ENCODE measurements at regions not wholly inside any gene's neighbourhood (a gene's known extent, or its start where the extent isn't known, plus 50 kb on each side); places are given as distances from the start of the nearest gene placed in this dataset.

DNA sequence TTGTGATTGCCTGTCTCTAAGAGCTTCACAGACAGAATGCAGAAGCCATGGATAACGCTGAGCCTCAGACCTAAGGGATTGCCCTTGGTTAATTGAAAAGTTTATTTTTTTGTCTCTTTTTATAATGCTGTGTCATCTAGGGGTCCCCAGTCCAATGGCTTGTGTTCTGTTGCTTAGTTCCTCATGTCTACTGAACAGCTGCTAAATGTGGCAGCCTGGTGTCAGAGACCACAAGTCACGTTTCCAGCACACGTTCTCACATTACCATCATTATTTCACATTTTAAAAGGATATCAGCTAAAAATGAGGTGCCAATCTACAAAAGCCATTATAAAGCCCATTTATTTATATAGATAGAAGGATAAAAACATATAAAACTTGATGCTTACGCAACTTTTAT is 1362.0 kb downstream of the PCDH9 start:
- no peak for DNase-seq

DNA sequence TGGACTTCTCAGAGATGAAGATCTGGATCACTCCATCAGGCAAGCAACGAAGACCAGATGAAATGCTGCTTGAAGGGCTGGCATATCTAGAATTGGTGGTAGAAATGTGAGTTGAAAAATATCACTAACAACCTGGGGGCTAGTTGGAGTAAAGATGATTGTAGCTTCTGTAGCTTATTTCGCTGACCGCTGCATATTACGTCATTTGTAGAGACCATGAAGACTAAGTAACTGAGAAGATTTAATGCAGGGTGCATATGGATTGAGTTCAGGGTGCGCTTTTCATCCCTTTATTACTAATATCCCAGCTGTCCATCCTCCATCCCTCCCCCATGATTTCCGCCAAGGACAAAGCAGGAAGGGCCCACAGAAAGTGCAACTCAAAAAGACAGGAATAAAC is 1364.0 kb downstream of the PCDH9 start:
- DNase-seq = no peak

DNA sequence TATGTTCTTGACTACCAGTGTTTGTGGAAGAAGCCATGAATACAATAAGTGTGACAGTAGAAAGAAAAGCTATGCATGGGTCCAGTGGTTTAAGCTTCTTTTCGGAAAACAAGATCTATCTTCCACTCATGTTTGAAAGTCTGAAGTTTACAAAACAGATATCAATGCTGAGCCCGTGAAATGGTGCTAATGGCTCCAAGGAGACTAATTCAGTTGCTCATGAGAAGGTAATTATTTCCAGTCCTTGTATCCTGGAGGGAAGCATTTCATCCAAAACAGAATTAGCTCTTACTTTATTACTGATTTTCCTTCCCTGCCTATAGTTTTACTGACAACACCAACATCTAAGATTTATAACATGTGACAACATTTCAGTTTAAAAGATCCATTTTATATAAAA is 1364.9 kb downstream of the PCDH9 start:
- DNase-seq = no peak

DNA sequence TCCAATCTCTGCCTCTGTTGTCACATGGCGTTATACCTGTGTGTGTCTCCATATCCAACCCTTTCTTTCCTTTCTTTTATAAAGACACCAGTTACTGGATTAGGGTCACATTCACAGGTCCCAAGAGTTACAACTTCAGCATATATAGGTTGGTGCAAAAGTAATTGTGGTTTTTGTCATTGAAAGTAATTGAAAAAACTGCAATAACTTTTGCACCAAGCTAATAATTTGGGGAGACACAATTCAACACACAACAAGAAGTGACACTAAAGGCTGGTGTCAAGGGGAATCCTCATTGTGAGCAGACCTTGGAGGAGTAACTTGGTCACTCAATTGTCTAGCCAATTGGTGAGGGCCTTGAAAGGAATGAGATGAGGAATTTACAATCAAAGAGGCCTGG is 1366.1 kb downstream of the PCDH9 start:
- DNase-seq = no peak

DNA sequence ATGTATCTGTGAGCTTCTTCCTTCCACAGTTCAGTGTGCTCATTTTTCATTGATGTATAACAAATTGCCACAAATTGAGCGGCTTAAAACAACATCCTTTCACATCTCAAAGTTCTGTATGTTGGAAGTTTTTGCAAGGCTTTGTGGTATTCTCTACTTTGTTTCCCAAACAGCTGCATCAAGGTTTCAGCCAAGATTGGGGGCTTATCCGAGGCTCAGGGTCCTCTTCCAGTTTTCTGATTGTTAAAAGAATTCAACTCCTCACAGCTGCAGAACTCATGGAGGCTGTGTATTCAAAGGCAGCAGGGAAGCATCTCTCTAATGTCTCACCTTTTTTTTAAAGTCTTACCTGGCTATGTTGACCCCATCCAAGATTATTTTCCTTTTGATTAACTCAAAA is 1369.8 kb downstream of the PCDH9 start:
- DNase-seq = no peak

DNA sequence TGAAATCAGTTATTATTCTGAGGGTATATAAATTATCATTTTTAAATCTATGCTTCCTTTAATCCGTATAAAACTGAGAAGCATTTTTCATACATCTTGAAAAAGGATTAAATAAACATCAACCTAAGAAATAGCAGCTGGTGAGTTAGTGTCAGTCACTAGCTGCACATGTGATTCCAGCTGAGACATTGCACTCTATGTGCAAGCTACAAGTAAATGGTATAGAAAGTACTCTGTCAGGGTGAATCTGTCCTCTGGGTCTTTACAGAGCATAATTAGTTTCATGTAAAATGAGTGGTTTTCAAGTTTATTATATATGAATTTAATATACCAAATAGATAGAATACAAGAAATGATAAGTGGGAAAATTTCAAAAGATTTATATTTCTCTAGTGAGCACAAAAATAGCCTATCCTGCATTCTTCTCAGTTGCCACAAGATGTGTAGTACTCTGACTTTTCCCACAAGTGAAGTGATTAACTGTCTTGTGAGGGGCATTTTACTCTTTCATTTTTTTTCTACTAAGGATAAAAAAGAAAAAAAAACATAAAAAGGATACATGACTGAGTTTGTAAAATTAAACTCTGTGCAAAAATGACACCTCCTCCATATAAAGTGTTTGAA is 1372.1 kb downstream of the PCDH9 start:
- DNase-seq = no peak

DNA sequence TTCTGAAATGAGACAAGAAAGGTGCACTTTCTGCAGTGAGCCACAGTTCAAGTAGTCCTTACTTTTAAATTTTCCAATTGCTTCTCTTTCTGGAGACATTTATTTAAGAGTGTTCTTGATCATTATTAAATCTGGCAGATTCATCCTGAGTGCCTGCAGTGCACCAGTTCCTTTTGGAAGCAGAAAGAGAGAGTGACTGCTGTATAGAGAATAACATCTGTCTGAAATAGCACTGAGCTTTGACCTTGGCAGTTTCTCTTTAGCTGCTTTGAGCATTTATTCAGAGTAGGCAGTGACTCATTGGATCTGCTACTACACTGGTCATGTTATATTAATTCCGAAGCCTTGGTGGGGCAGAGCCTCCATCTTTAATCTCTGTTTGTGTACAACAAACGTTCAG is 1373.7 kb downstream of the PCDH9 start:
- no peak for DNase-seq

DNA sequence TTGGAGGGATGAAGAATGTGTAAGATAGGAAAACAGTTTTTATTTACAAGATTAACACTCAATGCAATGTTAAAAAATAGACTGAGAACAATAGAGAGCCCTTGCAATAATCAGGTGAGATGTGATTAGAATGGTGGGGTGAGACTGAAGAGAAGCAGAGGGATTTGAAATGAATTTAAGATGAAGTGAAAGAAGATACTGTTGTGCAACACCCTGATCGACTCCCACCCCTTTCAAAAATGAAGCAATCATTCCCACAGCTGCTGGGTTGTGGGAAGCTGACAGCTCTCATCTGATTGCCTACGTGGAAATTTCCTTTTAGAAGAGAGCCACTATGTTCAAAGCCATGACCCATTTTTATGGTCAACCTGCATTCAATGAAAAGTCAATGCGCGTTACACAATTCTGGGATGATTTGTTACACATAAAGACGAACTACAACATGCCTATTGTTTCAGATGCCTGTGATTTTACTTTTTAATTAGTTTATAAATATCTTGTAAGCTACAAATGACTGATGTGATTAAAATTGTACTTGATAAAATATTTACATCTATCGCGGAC is 1374.8 kb downstream of the PCDH9 start:
- DNase-seq = no peak

DNA sequence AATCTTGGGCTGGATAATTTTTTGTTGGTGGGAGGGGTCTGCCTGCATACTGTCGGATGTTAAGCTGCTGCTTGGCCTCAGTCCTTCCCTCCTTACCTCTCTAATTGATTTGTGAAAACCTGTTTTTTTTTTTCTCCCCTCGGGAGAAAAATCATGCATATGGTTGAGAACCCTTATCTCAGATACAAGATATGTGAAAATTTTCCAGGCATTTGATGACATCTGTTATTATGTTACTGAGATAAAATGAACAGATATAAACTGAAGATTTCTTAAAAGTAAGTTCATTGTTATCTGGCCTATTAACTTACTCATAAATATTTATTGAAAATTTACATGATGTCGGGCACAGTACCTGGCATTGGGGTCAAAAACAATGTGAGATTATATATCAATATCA is 1375.7 kb downstream of the PCDH9 start:
- no peak for DNase-seq

DNA sequence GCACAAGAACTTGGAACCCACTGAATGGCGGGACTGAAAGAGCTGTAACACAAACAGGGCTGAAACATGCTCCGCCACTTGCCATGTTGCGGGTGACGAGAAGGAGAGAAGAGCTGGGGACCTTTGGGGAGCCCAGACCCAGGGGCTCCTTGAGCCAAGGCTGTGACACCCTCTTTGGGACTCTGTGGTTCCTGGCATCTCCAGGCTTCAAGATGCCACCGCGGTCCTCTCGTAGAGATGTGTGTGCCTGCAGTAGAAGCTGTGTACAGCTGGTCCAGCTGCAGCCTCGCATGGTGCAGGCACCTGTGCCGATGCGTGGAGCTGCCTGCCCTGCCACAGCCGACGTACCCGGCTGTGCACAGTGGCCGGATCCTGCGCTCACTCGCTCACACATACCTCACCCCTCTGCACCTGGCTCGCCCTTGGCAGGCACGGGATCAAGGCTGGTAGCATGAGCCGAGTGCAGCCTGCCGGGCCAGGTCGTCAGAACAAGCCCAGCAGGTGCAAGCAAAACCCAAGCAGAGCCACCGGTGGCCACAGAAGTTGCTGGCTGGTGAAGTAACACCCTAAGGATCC is 1385.8 kb downstream of the PCDH9 start:
- no peak for DNase-seq

DNA sequence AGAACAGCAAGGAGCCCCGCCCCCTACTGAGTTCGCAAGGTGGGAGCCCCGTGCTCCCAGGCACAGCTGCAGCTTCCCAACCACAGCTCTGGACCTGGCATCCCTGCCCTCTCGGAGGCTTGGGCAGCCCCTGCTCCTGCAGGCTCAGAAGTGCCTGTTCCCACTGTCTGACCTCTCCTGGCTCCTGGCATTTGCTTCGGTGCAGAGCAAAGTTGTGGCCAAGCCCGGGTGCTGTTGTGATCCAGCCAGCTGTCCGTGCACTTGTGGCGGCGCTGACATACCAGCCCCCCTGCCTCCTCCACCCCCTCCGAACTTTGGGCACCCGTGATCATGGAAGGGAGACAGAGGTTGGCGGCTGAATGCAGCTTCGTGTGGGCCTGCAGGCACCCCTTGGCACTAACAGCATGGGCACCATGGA is 1386.8 kb downstream of the PCDH9 start:
- DNase-seq = no peak

DNA sequence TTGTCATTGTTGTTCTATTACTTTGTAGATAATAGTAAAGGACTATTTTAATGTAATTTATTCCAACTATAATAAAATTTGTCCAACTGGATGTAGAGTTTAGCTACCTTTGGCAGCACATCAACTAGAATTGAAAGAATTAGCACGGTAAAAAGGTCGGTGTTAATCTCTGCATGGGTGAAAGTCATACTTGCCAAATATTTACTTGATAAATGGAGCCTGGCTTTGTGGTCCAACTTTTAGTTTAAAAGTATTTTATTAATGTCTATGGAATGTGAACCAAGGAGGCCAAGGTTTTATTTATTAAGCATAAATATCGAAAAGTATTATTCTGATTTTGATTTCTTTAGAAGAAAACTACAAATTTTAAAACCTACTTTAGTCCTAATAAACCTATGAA is 1389.0 kb downstream of the PCDH9 start:
- DNase-seq = no peak

DNA sequence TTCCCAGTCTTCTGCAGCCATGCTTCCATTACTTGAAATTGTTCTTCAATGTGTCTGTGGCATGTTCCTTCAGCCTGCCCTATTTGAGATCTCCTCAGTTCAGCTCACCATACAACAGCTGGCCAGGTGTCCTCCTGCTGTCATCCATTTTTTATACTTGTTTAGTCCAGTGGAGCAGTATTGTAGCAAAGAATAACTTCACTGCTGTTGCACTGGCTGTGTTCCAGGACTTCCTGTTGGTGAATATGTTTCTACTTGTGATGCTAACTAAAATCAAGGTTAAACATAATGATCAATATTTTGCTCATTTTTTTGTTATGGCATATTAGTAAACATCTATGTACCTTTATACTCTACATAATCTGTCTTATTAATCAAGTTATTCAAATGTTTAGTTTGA is 1394.1 kb downstream of the PCDH9 start:
- no peak for DNase-seq

DNA sequence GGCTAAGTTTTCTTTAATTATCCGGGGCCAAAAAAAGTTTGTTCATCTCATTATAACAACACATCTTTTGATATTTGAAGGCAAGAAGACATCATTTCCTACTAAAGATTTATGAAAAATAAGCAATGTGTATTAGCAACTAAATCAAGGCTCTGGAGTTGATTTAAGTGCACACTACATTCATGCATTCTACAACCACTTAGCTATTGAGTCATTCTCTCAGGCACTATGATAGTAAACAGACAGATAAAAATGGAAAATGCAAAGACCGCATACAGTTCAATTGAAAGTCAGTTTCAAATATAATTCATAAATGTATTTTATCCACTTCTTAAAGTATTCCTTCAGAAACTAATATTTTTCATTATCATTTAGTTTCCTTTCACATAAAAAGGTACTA is 1395.2 kb downstream of the PCDH9 start:
- DNase-seq = no peak

DNA sequence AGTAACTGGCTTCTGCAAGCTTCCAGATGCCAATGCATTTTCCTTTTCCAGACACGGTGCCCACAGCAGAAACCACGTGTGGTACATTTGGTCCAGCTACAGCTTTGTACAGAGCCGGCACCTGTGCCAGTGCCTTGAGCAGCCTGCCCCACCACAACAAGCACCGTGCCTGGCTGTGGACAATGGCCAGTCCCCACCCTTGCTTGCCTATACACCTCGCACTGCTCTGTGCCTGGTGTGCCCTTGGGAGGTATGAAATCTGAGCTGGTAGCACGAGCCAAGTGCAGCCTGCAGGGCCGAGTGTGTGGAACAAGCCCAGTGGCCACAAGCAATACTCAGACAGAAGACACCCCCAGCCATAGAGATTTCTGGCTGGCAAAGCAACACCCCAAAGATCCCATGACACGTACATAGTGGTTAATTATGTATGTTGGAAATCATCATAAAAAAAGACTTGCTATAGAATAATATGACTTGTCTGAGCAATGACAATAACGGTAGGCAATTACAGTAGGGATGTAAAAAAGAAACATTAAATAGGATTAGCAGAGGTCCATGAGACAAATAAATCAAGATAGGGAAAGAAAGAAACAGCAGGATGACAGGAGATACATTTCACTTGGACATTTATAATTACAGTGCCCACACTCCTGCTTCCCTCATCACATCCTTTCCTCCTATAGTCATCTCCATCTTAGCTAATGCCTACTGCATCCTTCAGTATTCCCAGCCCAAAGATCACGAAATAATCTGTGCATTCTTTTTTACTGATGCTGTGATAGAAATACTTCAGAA is 1399.5 kb downstream of the PCDH9 start:
- no peak for DNase-seq

DNA sequence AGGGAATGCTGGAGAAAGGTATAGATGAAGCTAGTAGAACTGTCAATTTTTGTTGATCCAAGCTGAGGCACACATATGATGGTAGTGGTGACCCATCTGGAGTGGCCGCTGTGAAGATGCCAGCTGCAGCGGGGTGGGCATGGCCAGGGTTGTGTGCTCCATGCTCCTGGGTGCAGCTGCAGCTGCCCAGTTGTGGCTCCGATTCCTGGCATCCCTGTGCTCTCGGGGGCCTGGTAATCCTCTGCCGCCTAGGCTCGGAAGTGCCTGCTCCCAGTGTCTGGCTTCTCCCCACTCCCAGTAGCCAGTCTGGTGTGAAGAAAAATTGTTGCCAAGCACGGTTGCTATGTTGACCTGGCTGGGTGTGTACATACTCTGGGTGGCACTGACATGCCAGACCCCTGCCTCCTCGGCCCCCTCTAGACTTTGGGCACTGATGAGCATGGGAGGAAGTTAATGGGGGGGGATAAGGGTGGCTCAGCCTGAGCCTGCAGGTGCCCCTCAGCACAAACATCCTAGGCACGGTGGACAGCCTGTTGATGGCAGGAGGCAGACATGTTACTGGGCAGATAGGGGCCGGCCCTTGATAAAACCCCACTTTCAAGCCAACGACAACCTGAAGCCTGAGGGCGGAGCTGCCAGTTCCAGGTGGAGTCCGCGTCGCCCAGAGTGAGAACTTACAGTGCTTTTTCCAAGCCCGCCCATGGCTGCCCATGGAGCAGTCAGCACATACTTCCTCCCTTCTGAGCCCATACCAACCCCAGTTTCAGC is 1400.7 kb downstream of the PCDH9 start:
- no peak for DNase-seq

DNA sequence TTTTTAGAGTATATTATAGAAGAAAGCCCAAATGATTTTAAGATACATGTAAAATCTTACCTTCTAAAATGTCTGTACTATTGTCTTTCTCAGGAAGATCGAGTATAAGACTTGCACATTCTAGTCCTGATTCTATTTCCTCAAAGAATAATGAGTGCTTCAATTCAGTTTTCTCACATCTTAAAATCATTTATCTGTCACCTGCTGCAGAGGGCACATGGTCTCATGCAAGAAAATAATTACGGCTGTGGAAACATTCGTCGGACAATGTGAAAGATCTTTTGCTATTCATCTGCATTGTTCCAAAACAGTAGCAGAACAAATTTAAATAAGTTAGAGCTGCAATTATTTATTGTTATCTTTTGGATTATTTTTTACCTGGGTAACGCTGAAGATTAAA is 1403.5 kb downstream of the PCDH9 start:
- DNase-seq = no peak

DNA sequence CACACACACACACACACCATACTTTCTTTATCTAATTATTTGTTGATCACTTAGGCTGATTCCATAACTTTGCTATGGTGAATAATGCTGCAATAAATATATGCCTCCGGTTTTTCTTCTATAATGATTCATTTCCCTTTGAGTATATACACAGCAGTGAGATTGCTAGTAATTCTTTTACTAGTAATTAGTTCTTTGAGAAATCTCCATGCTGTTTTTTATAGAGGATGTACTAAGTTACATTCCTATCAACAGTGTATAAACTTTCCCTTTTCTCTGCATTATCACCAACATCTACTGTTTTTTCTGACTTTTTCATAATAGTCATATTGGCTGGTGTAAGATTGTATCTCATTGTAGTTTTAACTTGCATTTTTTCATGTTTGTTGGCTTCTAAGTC is 1405.1 kb downstream of the PCDH9 start:
- no peak for DNase-seq

DNA sequence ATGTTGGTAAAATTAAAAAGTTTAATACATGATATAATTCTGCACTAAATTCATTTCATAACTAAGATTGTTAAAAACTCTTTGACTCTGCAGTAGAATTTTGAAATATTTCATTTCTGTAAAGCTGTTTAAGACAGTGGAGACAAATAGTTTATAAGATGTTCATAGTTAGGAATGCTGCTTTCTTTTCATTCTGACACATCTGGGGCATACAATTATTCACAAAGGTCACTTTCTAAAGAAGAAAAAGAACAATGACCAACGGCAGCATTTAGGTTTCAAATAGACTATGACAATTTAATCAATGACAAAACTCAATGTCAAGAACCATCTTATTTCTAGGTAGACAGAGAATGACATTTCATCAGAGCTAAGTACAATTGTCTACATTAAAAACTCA is 1422.1 kb downstream of the PCDH9 start:
- DNase-seq = no peak

DNA sequence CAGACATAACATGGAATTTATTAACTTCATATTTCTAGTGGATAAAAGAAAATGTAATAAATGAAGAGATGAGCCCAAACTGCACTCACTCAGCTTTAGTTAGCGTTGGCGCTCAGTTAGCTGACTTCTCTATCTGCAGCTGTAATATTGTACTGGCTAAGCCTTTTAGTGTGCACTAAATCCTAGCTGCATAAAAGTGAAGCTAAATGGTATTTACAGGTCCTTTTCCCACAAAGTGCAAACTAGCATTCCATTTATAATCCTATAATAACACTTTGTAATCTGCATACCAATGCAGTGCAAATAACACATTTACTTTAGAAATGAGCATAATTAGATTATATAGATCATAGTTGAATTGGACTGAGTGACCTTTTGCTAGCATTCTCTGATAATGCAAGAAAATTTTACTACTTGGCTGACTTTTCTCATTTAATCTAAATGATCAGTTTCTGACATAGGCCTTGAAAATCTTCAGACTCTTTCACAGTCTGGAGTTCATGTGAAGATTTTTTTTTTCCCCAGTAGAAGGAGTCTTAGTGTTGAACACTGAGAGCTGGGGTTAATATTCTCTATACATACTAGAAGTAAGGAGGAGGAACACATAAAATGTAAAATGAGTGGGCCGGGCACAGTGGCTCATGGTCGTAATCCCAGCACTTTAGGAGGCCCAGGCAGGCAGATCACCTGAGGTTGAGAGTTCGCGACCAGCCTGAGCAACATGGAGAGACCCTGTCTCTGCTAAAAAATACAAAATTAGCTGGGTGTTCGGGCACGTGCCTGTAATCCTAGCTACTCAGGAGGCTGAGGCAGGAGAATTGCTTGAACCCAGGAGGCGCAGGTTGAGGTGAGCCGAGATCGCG is 1426.4 kb downstream of the PCDH9 start:
- DNase-seq = no peak

DNA sequence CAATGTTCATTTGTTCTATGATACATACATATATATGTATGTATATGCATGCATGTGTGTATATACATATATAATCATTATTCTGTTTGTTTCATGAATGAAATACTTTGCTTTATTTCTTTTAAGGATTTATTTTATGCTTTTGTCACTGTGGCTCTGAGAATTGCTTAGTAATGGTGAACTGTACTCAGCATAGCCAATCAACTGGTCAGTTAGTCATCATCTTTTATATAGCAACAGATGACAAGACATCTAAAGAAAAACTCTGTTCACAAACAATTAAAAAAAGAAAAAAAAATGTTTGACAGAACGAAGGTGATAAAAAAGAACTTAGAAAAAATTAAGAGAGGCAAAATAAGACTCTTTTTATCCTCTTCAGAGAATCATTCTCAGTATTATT is 1440.3 kb downstream of the PCDH9 start:
- no peak for DNase-seq

DNA sequence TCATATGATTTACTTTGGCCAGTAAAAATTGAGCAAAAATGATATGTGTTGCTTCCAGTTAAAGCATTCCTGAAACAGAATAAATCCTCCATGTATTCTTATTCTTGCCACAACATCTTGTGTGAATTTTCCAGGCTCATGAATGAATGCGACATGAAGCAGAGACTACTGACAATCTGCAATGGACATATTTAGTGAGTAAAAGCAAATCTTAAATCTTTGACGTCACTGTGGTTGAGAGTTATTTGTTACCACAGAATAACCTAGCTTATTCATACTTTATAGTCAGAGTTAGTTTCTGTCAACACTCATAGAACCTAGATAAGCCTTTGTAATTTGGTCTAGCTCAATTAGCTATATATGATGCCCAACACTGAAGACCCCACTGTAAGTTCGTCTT is 1443.1 kb downstream of the PCDH9 start:
- DNase-seq = no peak

All from stimulated activated naive CD4-positive, alpha-beta T cell (primary cell).